Muscle of arm (tissue), 1 donor: ENCODE measurements at regions not wholly inside any gene's neighbourhood (a gene's known extent, or its start where the extent isn't known, plus 50 kb on each side); places are given as distances from the start of the nearest gene placed in this dataset.
"Not testable (repeated sequence)": the region's sequence is repeated elsewhere in the genome, so short reads cannot be mapped to it uniquely, and the experiment has no call there.

Experiments
- DNase-seq: peaks from one replicate; pipeline ENCODE4 v3.0.0-alpha.2; 2013

DNA sequence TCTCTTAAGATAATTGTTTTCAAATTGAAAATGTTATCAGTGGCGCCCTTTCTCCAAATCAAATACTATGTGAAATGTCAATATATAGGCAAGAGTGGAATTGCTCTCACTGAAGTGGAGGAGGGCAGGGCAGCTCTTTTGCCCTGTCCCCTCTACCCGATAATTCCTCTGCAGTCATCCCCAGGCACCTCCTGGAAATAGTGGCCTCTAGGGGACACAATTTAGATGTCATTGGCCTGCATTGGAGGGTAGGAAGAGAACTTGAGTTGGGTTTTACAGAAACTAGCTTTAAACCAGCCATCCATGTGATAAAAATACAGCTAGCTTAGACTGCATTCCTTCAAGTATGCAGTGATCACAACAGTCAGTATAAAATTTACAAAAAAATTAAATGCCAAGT is 288.9 kb downstream of the EDEM1 start:
- DNase-seq: no peak

DNA sequence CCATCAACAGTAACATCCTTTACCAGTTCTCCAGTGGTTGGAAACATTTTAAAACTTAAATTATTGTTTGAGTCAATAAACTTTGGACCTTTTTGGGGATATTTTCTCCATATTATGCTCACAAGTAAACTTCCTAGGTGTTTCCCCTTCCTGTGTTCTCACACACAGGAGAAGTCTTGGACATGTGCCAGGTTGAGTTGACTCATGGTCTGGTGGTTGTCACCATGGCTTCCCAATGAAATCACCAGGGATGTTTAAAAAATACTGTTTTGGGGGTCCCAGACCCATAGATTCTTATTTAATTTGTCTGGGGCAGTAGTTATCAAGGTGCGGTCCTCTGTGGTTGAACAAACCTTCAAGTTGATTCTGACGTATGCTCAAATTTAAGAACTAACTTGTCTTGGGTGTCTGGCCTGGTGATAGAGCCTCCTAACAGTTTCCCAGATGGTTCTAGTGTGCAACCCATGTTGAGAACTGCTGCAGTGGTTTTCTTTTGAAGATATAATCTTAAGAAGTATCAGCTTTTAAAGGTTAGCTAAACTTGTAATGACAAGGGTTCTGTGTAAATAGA is 291.8 kb downstream of the EDEM1 start:
- DNase-seq: no peak

GRCh38 chr3:5480190-5480589 is 292.7 kb downstream of the EDEM1 start:
- DNase-seq: no peak

- no peak for DNase-seq
These were observed 297.9 kb downstream of the EDEM1 start for GRCh38 chr3:5485427-5485826.

DNA sequence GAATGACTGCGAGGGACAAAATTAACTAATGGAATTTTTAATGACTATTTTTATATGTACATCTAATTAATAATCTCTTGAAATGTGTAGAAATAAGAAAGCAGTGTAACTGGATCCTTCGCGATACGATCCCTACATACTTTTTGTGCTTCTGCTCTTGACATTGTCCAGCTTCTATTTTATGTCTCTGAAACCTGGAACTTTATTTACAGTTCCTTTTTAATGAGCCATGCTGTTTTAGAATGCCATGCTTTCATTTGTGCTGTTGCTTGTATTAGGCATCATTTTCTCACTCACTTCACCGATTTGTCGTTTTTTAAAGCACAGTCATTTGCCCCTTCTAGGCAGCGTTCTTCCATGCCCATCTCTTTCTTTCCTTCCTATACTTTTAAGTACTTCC is 301.3 kb downstream of the EDEM1 start:
- no peak for DNase-seq

DNA sequence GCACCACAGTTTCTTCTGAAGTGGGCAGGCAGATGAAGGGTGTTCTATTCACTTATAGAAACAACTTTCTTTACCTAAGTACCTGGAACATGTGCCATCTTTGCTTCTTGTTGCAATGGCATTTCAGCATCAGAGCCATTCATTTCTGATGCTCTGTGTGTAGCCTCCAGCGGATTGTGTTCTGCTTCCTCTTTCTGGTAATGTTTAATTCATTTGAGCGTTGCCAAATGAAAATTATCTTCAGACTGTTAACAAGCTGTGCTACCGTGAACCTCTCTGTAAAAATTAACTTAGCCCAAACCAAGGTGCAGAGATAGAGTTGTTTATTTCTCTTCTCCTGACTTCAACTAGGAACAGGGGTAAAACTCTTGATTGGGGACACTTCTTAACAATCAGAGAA is 302.0 kb downstream of the EDEM1 start:
- DNase-seq: no peak

- no peak for DNase-seq
These were observed 307.5 kb downstream of the EDEM1 start for GRCh38 chr3:5494905-5495519.

GRCh38 chr3:5497497-5497896 is 310.0 kb downstream of the EDEM1 start:
- DNase-seq: no peak

GRCh38 chr3:5498981-5499380 is 311.5 kb downstream of the EDEM1 start:
- DNase-seq: no peak

DNA sequence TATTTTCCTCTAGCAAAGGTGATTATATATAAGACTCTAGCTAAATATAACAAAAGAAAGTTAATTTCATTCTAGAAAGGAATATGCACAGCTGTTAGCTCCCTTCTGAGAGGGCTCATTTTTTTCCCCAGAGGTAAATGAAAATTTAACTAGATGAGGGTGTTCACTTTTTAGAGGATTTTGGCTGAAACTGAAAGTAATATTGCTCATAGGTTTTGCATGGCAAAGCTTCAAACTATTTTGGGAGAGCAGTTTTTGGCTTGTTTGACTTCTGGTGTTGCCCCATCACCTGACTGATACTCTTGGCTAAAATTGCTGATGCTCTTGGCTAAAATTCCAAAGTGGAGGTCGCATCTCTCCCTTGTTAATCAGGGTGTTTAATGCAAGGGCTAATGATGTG is 311.9 kb downstream of the EDEM1 start:
- no peak for DNase-seq

GRCh38 chr3:5503136-5503535 is 315.6 kb downstream of the EDEM1 start:
- no peak for DNase-seq

- DNase-seq: no peak
These were observed 316.6 kb downstream of the EDEM1 start for GRCh38 chr3:5504135-5504534.

- DNase-seq: no peak
These were observed 317.7 kb downstream of the EDEM1 start for GRCh38 chr3:5505163-5505562.

DNA sequence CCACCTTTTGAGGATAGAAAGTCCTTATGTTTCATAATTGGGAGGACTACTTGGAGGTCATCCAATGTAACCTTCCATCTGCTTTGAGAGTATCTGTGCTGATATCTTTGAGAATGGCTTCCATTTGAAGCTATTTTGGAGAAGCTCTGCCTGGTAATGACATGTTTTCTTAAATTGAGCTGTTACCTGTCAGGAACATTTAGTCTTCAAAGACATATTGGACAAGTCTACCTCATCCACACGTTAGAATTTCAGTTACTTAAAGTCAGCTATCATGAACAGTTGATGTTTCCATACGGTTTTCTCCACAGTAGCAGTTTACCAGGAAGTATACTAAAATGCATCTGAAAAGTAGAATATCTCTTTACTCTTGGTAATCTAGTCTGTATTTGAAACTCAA is 318.5 kb downstream of the EDEM1 start:
- no peak for DNase-seq

- DNase-seq: not testable (repeated sequence)
These were observed 321.4 kb downstream of the EDEM1 start for GRCh38 chr3:5508860-5509259.

DNA sequence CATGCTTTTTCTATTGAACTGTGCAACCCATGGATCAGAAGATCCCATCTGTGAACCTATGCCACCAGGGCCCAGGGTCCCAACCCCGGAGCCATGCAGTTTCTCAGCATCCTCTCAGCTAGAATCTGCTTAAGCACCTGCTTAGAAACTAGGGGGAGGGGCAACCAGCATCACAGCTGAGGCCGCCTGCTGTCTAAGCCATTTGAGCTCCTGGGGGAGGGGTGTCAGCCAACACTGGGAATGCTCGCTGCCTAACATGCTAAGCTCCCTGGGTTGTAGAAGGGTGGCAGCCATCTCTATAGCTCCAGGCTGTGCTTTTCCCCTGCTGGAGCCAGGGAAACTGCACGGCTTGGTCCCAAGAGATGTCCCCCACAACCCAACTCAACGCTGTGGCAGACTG is 322.8 kb downstream of the EDEM1 start:
- DNase-seq: no peak

DNA sequence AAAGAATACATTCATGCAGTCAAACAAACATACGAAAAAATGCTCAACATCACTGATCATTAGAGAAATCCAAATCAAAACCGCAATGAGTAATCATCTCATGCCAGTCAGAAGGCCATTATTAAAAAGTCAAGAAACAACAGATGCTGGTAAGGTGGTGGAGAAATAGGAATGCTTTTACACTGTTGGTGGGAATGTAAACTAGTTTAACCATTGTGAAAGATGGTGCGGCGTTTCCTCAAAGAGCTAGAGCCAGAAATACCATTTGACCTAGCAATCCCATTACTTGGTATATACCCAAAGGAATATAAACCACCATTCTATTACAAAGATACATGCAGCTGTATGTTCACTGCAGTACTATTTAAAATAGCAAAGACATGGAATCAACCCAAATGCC is 330.4 kb downstream of the EDEM1 start:
- DNase-seq: no peak

DNA sequence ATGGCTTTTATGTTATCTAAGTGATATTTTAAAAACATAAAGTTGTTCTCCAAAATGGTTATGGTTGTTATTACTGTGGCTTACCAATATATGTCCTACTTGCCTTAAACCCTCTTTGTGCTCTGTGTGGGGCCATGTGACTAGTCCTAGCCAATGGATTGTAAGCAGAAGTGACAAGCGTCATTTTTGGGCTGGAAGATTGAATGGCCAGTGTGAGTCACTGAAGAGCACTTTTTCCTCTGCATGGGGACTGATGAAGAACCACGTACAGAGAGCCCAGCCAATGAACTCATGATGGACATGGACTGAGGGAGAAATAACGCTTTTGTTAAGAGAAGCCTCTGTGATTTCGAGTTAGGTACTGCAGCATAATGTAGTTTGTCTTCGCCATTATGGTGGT is 332.7 kb downstream of the EDEM1 start:
- DNase-seq: no peak

GRCh38 chr3:5523125-5523524 is 335.6 kb downstream of the EDEM1 start:
- DNase-seq: no peak

DNA sequence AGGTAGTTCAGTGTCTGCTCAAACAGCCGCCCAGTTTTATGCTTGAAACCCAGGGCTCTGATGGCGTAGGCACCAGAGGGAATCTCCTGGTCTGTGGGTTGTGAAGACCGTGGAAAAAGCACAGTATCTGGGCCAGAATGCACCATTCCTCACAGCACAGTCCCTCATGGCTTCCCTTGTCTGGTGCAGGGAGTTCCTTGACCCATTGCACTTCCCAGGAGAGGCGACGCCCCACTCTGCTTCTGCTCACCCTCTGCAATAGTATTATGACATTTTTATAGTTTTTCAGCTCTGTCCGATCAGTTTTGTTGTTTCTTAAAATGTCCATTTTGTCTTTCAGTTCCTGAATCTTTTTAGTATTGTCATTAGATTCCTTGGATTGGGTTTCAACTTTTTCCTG is 343.5 kb downstream of the EDEM1 start:
- no peak for DNase-seq

- DNase-seq: no peak
These were observed 344.3 kb downstream of the EDEM1 start for GRCh38 chr3:5531741-5532290.

- DNase-seq: no peak
These were observed 353.0 kb downstream of the EDEM1 start for GRCh38 chr3:5540532-5540931.

DNA sequence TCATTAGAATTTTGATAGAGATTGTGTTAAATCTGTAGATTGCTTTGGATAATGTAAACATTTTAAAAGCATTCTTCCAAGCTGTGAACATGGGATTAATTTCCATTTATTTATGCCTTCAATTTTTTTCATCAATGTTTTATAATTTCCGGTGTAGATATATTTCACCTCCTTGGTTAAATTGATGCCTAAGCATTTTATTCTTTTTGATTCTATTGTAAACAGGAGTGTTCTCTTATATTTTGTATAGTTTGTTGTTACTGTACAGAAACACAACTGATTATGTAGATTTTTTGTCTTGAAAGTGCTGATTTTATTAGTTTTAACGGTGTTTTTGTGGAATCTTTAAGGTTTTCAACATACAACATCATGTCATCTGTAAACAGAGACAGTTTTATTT is 355.0 kb downstream of the EDEM1 start:
- no peak for DNase-seq

- DNase-seq: no peak
These were observed 355.5 kb downstream of the EDEM1 start for GRCh38 chr3:5543047-5543446.
